GM23248 (cell line): ENCODE measurements at regions not wholly inside any gene's neighbourhood (a gene's known extent, or its start where the extent isn't known, plus 50 kb on each side); places are given as distances from the start of the nearest gene placed in this dataset.
A peak's percentile ranks its signal among the peaks of the same experiment; 100 is the strongest.
"Not testable (repeated sequence)": the region's sequence is repeated elsewhere in the genome, so short reads cannot be mapped to it uniquely, and the experiment has no call there.

Experiments
- DNase-seq: peaks from one replicate; pipeline ENCODE4 v3.0.0-alpha.2; 2015
- H2AFZ ChIP-seq: fragments of 200-600 bp; sonication (generic); 2 replicates; pipeline ENCODE4 v1.6.1; 2016; ENCODE audit warnings: antibody characterized with exemption
- H3F3A ChIP-seq: fragments of 200-600 bp; sonication (generic); 2 replicates; pipeline ENCODE4 v1.6.1; 2016; ENCODE audit warnings: mild to moderate bottlenecking, antibody characterized with exemption, mixed run types; ENCODE audit not compliant: insufficient read depth
- H3K27ac ChIP-seq: fragments of 200-600 bp; sonication (generic); 2 replicates; pipeline ENCODE4 v1.5.1; 2016; ENCODE audit warnings: mild to moderate bottlenecking
- H3K27me3 ChIP-seq: fragments of 200-600 bp; sonication (generic); replicated peaks from 2 replicates; pipeline ENCODE4 v1.6.1; 2016; ENCODE audit warnings: mild to moderate bottlenecking; ENCODE audit not compliant: insufficient read depth
- H3K36me3 ChIP-seq: fragments of 200-600 bp; sonication (generic); 2 replicates; pipeline ENCODE4 v1.6.1; 2016; ENCODE audit warnings: low read depth, mild to moderate bottlenecking
- H3K4me1 ChIP-seq: fragments of 200-600 bp; sonication (generic); 2 replicates; pipeline ENCODE4 v1.6.1; 2016; ENCODE audit warnings: mild to moderate bottlenecking; ENCODE audit not compliant: insufficient read depth
- H3K4me2 ChIP-seq: fragments of 200-600 bp; sonication (generic); one replicate; pipeline ENCODE4 v1.6.1; 2016; ENCODE audit warnings: mild to moderate bottlenecking; ENCODE audit not compliant: unreplicated experiment
- H3K4me3 ChIP-seq: fragments of 200-600 bp; sonication (generic); 2 replicates; pipeline ENCODE4 v1.5.1; 2016; ENCODE audit warnings: mild to moderate bottlenecking
- H3K79me2 ChIP-seq: fragments of 200-600 bp; sonication (generic); 2 replicates; pipeline ENCODE4 v1.6.1; 2016; ENCODE audit warnings: mild to moderate bottlenecking; ENCODE audit not compliant: insufficient read depth
- H3K9ac ChIP-seq: fragments of 200-600 bp; sonication (generic); 2 replicates; pipeline ENCODE4 v1.6.1; 2016; ENCODE audit warnings: mild to moderate bottlenecking
- H3K9me2 ChIP-seq: fragments of 200-600 bp; sonication (generic); 2 replicates; pipeline ENCODE4 v1.6.1; 2016; ENCODE audit warnings: mixed run types, mild to moderate bottlenecking, moderate library complexity; ENCODE audit not compliant: insufficient read depth
- H3K9me3 ChIP-seq: fragments of 200-600 bp; sonication (generic); one replicate; pipeline ENCODE4 v1.6.1; 2017; ENCODE audit warnings: low read depth
- H4K20me1 ChIP-seq: fragments of 200-600 bp; sonication (generic); 2 replicates; pipeline ENCODE4 v1.6.0; 2016; ENCODE audit not compliant: insufficient read depth
- WGBS, 2 experiments: methylation state at CpG; one replicate each; pipeline ENCODE4 v1.1.6; 2015 to 2017; ENCODE audit warnings: low lambda C conversion rate in 2 of 2, low coverage in 1 of 2; ENCODE audit errors: missing lambda C conversion rate in 2 of 2; 5-methylcytosine and 5-hydroxymethylcytosine counted together
- in situ Hi-C: fragments of 300-500 bp; cut with MboI; formaldehyde crosslinking; loops from 2 replicates; pipeline ENCODE4 v1.15.0; 2020

GRCh38 chr5:34329611-34330108 lies 286.6 kb upstream of the C1QTNF3 start:
- in situ Hi-C loops, H4K20me1 ChIP-seq, DNase-seq, H3K27ac ChIP-seq, H3K4me1 ChIP-seq, H3K9ac ChIP-seq, H3K9me2 ChIP-seq, H3K27me3 ChIP-seq, H3K4me3 ChIP-seq, H3K4me2 ChIP-seq, H3F3A ChIP-seq, H3K79me2 ChIP-seq, H3K36me3 ChIP-seq, H3K9me3 ChIP-seq: not testable (repeated sequence)
- H2AFZ ChIP-seq = 0 out of 2 replicates have a peak overlapping the region, but pooled peaks have one; percentile 19

- H3K9ac ChIP-seq, H3K9me2 ChIP-seq, H3F3A ChIP-seq, H4K20me1 ChIP-seq, H3K79me2 ChIP-seq, in situ Hi-C loops, DNase-seq, H3K27ac ChIP-seq, H3K36me3 ChIP-seq, H3K4me2 ChIP-seq, H3K9me3 ChIP-seq, H2AFZ ChIP-seq, H3K4me3 ChIP-seq, H3K4me1 ChIP-seq, H3K27me3 ChIP-seq: not testable (repeated sequence)
Observed at GRCh38 chr5:34331928-34332454, 289.0 kb upstream of the C1QTNF3 start.

- H3K9ac ChIP-seq, H3K4me3 ChIP-seq, H3K4me2 ChIP-seq, H3F3A ChIP-seq, H3K79me2 ChIP-seq, H3K9me3 ChIP-seq, in situ Hi-C loops, H4K20me1 ChIP-seq, H3K9me2 ChIP-seq, H2AFZ ChIP-seq, H3K4me1 ChIP-seq, H3K27ac ChIP-seq, H3K27me3 ChIP-seq, H3K36me3 ChIP-seq, DNase-seq: not testable (repeated sequence)
- 0 to 10% methylated on average over 1 of the region's 1 CpG for WGBS, 2 experiments
Observed at GRCh38 chr5:34339408-34340001, 296.5 kb upstream of the C1QTNF3 start.

- H3K27me3 ChIP-seq, H3K9me2 ChIP-seq, H3K27ac ChIP-seq, H2AFZ ChIP-seq, H3K79me2 ChIP-seq, H3K4me1 ChIP-seq, H3K9ac ChIP-seq, H3F3A ChIP-seq, H3K36me3 ChIP-seq, H3K9me3 ChIP-seq, H3K4me3 ChIP-seq, H4K20me1 ChIP-seq, H3K4me2 ChIP-seq, DNase-seq, in situ Hi-C loops: not testable (repeated sequence)
- WGBS, 2 experiments = 93 to 94% methylated on average over 2 of the region's 2 CpGs
Observed at GRCh38 chr5:34354440-34354839, 301.7 kb upstream of the RAI14 start.

GRCh38 chr5:34371417-34371816 lies 284.7 kb upstream of the RAI14 start:
- H3K9ac ChIP-seq, H3K79me2 ChIP-seq, DNase-seq, H3K9me2 ChIP-seq, H3F3A ChIP-seq, H4K20me1 ChIP-seq, H3K36me3 ChIP-seq, H3K27ac ChIP-seq, H3K4me1 ChIP-seq, H2AFZ ChIP-seq, H3K9me3 ChIP-seq, H3K27me3 ChIP-seq, H3K4me3 ChIP-seq, in situ Hi-C loops, H3K4me2 ChIP-seq: not testable (repeated sequence)
- WGBS, 2 experiments = 49 to 54% methylated on average over 2 of the region's 2 CpGs

GRCh38 chr5:34371817-34372216 lies 284.3 kb upstream of the RAI14 start:
- H3K4me1 ChIP-seq, in situ Hi-C loops, H3K79me2 ChIP-seq, H3K9me2 ChIP-seq, H3K36me3 ChIP-seq, H3K4me2 ChIP-seq, H3F3A ChIP-seq, H4K20me1 ChIP-seq, H3K9ac ChIP-seq, DNase-seq, H2AFZ ChIP-seq, H3K9me3 ChIP-seq, H3K4me3 ChIP-seq, H3K27me3 ChIP-seq, H3K27ac ChIP-seq: not testable (repeated sequence)
- 0% methylated on average over 1 of the region's 1 CpG for WGBS, 2 experiments

- H4K20me1 ChIP-seq, H3K4me3 ChIP-seq, H3K9me2 ChIP-seq, H3K9me3 ChIP-seq, H3F3A ChIP-seq, H3K27ac ChIP-seq, H3K27me3 ChIP-seq, H3K36me3 ChIP-seq, H3K4me1 ChIP-seq, H3K79me2 ChIP-seq, in situ Hi-C loops, H3K4me2 ChIP-seq, H3K9ac ChIP-seq, H2AFZ ChIP-seq, DNase-seq: not testable (repeated sequence)
- WGBS, 2 experiments = 2% methylated on average over 4 of the region's 5 CpGs
Observed at GRCh38 chr5:34372739-34373138, 283.4 kb upstream of the RAI14 start.

GRCh38 chr5:34377651-34378050 lies 278.5 kb upstream of the RAI14 start:
- H3K9me2 ChIP-seq, H3K4me3 ChIP-seq, H3K27ac ChIP-seq, H4K20me1 ChIP-seq, H3K36me3 ChIP-seq, H3K4me1 ChIP-seq, in situ Hi-C loops, H2AFZ ChIP-seq, H3K9ac ChIP-seq, H3K9me3 ChIP-seq, H3F3A ChIP-seq, H3K79me2 ChIP-seq, H3K27me3 ChIP-seq, H3K4me2 ChIP-seq: not testable (repeated sequence)
- peak; percentile 2 for DNase-seq
- WGBS, 2 experiments = 6 to 19% methylated on average over 2 of the region's 2 CpGs
